ENCODE measurements at regions not wholly inside any gene's neighbourhood (a gene's known extent, or its start where the extent isn't known, plus 50 kb on each side); places are given as distances from the start of the nearest gene placed in this dataset.

DNA sequence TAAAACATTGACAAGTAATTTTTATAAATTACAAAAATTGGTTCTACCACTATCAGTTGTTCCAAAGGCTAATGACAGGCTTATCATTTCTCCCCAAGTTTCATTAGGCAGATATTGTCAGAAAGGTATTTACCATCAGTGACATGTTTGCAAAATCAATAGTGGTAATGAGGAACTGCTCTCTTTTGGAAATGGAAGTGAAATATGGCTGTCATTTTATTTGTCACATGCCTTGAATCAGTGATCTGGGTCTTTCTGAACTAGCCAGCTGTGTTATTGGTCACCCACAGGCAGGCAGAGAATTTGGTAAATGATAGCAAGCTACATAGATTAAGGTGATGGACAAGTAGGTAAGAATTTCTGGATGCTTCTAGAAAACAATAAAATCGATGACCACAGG is 268.0 kb upstream of the ARHGEF26 start:
- Histone ChIP-seq H2AFZ (ENCODE audit: low read depth, low read length) (no peak overlapping the region), H4K20me1 (ENCODE audit: insufficient read depth, low read length) (no peaks in the 10 kb centered on the region), H3K79me2 (ENCODE audit: low read length) (no peaks in the 10 kb centered on the region), H3K4me3 (ENCODE audit: low read length) (no peak overlapping the region), H3K9ac (ENCODE audit: low read length) (no peak overlapping the region), H3K27ac (ENCODE audit: low read length) (no peak overlapping the region), H3K27me3 (ENCODE audit: low read depth, low read length) (no peaks in the 10 kb centered on the region), H3K36me3 (replicated peaks; ENCODE audit: low read depth, low read length) (no peaks in the 10 kb centered on the region), H3K4me2 (ENCODE audit: low read length) (no peak overlapping the region), H3K9me3 (ENCODE audit: insufficient read depth, low read length) (no peaks in the 10 kb centered on the region), H3K4me1 (ENCODE audit: low read length) (peaks cover 7% of the 10 kb centered on the region)
- TF ChIP-seq, protein P1, sequence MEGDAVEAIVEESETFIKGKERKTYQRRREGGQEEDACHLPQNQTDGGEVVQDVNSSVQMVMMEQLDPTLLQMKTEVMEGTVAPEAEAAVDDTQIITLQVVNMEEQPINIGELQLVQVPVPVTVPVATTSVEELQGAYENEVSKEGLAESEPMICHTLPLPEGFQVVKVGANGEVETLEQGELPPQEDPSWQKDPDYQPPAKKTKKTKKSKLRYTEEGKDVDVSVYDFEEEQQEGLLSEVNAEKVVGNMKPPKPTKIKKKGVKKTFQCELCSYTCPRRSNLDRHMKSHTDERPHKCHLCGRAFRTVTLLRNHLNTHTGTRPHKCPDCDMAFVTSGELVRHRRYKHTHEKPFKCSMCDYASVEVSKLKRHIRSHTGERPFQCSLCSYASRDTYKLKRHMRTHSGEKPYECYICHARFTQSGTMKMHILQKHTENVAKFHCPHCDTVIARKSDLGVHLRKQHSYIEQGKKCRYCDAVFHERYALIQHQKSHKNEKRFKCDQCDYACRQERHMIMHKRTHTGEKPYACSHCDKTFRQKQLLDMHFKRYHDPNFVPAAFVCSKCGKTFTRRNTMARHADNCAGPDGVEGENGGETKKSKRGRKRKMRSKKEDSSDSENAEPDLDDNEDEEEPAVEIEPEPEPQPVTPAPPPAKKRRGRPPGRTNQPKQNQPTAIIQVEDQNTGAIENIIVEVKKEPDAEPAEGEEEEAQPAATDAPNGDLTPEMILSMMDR (IDR thresholded peaks at IDR 0.05; ENCODE audit: low read depth, low read length), result no peak
- TF ChIP-seq EZH2phosphoT487 (IDR thresholded peaks at IDR 0.05; ENCODE audit: low read depth), result no peak

DNA sequence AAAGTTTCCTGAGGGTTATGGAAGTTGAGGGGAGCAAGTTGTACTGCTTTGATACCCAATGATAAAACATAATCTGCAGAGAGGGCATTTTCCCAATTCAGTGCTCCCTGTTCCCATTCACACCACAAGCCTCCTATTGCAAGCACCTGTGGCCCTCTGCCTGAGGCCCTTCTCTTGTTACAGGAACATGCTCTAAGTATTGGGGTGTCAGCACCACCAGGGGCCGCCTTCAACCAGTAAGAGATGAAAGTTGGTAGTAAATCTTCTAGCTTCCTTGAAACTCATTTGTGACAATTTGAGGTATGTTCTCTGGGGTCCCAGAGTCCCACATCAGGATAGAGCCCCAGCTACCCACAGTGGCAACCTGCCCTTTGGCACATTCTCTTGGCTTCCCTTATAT is 265.4 kb upstream of the ARHGEF26 start:
- no peak overlapping the region for H2AFZ ChIP-seq (ENCODE audit: low read depth, low read length)
- H3K27ac ChIP-seq (ENCODE audit: low read length), result no peak overlapping the region
- no peak overlapping the region for H3K4me3 ChIP-seq (ENCODE audit: low read length)
- no peaks in the 10 kb centered on the region for H3K27me3 ChIP-seq (ENCODE audit: low read depth, low read length)
- no peaks in the 10 kb centered on the region for H4K20me1 ChIP-seq (ENCODE audit: insufficient read depth, low read length)
- no peak for TF ChIP-seq EZH2phosphoT487 (IDR thresholded peaks at IDR 0.05; ENCODE audit: low read depth)
- TF ChIP-seq, protein P1 (IDR thresholded peaks at IDR 0.05; ENCODE audit: low read depth, low read length), result peak; percentile 19; the same call in 1 of the 2 replicates
- no peak overlapping the region for H3K4me2 ChIP-seq (ENCODE audit: low read length)
- peaks cover 7% of the 10 kb centered on the region for H3K4me1 ChIP-seq (ENCODE audit: low read length)
- no peak overlapping the region for H3K9ac ChIP-seq (ENCODE audit: low read length)
- H3K9me3 ChIP-seq (ENCODE audit: insufficient read depth, low read length), result no peaks in the 10 kb centered on the region
- no peaks in the 10 kb centered on the region for H3K79me2 ChIP-seq (ENCODE audit: low read length)
- no peaks in the 10 kb centered on the region for H3K36me3 ChIP-seq (replicated peaks; ENCODE audit: low read depth, low read length)

DNA sequence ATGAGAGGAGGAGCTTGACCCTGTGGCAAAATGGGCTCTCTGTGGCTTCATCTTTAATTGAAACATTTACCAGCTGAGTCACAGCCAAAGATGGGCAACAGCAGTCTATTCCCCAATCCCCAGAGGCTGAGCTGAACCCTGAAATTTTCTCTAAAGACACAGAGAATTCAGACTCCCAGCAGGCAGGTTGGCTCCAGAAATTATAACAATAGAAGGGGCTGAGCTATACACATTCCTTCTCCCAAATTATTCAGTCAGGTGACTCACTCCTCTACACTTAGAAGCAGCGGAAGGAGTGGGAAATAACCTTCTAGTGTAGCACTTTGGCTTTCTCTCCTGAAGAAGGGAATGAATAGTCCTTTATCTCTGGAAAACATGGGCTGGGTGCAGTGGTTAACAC is 264.3 kb upstream of the ARHGEF26 start:
- Histone ChIP-seq H3K4me1 (ENCODE audit: low read length) (peaks cover 7% of the 10 kb centered on the region), H3K9ac (ENCODE audit: low read length) (no peak overlapping the region), H3K4me2 (ENCODE audit: low read length) (no peak overlapping the region), H3K4me3 (ENCODE audit: low read length) (no peak overlapping the region), H3K36me3 (replicated peaks; ENCODE audit: low read depth, low read length) (no peaks in the 10 kb centered on the region), H4K20me1 (ENCODE audit: insufficient read depth, low read length) (no peaks in the 10 kb centered on the region), H3K27me3 (ENCODE audit: low read depth, low read length) (no peaks in the 10 kb centered on the region), H2AFZ (ENCODE audit: low read depth, low read length) (no peak overlapping the region), H3K27ac (ENCODE audit: low read length) (no peak overlapping the region), H3K9me3 (ENCODE audit: insufficient read depth, low read length) (no peaks in the 10 kb centered on the region), H3K79me2 (ENCODE audit: low read length) (no peaks in the 10 kb centered on the region)
- no peak for TF ChIP-seq EZH2phosphoT487 (IDR thresholded peaks at IDR 0.05; ENCODE audit: low read depth)
- TF ChIP-seq, protein P1 (IDR thresholded peaks at IDR 0.05; ENCODE audit: low read depth, low read length), result no peak

DNA sequence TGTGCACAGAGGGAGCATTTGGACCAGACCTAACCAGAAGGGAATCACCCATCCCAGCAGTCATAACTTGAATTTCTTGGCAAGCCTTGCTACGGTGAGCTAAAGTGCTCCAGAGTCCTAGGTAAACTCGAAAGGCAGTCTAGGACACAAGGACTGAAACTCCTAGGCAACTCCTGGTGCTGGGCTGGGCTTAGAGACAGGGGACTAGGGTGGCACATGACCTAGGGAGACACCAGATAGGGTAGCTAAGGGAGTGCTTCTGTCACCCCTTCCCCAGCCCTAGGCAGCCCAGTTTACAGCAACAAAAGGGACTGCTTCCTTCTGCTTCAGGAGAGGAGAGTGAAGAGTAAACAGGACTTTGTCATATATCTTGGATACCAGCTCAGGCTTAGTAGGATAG is 256.4 kb upstream of the ARHGEF26 start:
- no peak overlapping the region for H3K4me3 ChIP-seq (ENCODE audit: low read length)
- H2AFZ ChIP-seq (ENCODE audit: low read depth, low read length), result no peak overlapping the region
- H3K4me2 ChIP-seq (ENCODE audit: low read length), result no peak overlapping the region
- H3K27me3 ChIP-seq (ENCODE audit: low read depth, low read length), result no peaks in the 10 kb centered on the region
- no peaks in the 10 kb centered on the region for H3K79me2 ChIP-seq (ENCODE audit: low read length)
- H3K9ac ChIP-seq (ENCODE audit: low read length), result no peak overlapping the region
- no peaks in the 10 kb centered on the region for H3K36me3 ChIP-seq (replicated peaks; ENCODE audit: low read depth, low read length)
- no peak overlapping the region for H3K27ac ChIP-seq (ENCODE audit: low read length)
- no peaks in the 10 kb centered on the region for H3K4me1 ChIP-seq (ENCODE audit: low read length)
- H4K20me1 ChIP-seq (ENCODE audit: insufficient read depth, low read length), result no peaks in the 10 kb centered on the region
- no peaks in the 10 kb centered on the region for H3K9me3 ChIP-seq (ENCODE audit: insufficient read depth, low read length)
- TF ChIP-seq EZH2phosphoT487 (IDR thresholded peaks at IDR 0.05; ENCODE audit: low read depth), result no peak
- TF ChIP-seq, protein P1 (IDR thresholded peaks at IDR 0.05; ENCODE audit: low read depth, low read length), result no peak
